ENCODE measurements at regions not wholly inside any gene's neighbourhood (a gene's known extent, or its start where the extent isn't known, plus 50 kb on each side); places are given as distances from the start of the nearest gene placed in this dataset.

DNA sequence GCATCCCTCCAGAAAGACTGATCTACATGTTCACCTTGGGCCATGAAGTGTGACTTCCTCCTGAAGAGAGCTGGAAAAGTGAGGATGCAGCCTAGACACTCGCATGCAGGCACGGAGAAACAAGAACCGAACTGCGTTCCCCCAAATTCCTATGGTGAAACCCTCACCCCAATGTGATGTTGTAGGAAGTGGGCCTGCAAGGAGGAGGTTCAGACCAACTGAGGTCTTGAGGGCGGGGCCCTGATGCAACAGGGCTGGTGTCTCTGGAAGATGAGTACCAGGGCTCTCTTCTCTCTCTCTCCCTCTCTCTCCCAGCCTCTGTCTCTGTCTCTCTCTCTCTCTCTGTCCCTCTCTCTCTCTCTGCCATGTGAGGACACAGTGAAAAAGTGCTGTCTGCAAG is 501.1 kb downstream of the BRD1 start:
- Mint-ChIP-seq H3K36me3 (ENCODE audit: insufficient read depth) (no peaks in the 10 kb centered on the region), H3K4me1 (ENCODE audit: low read depth) (no peaks in the 10 kb centered on the region), H3K9me3 (peaks cover 8% of the 10 kb centered on the region), H3K27me3 (ENCODE audit: low read depth) (peaks cover 33% of the 10 kb centered on the region), H3K4me3 (no peak overlapping the region)
- ATAC-seq (no peak), DNase-seq (no peak)

GRCh38 chr22:49325531-49326395 is 501.9 kb downstream of the BRD1 start:
- peaks cover 8% of the 10 kb centered on the region for H3K9me3 Mint-ChIP-seq
- no peak overlapping the region for H3K4me3 Mint-ChIP-seq
- ATAC-seq, result no peak
- DNase-seq, result no peak
- H3K27me3 Mint-ChIP-seq (ENCODE audit: low read depth), result peaks cover 36% of the 10 kb centered on the region
- no peaks in the 10 kb centered on the region for H3K36me3 Mint-ChIP-seq (ENCODE audit: insufficient read depth)
- H3K4me1 Mint-ChIP-seq (ENCODE audit: low read depth), result no peaks in the 10 kb centered on the region

- H3K27me3 Mint-ChIP-seq (ENCODE audit: low read depth), result peaks cover 36% of the 10 kb centered on the region
- no peaks in the 10 kb centered on the region for H3K4me1 Mint-ChIP-seq (ENCODE audit: low read depth)
- H3K4me3 Mint-ChIP-seq, result no peak overlapping the region
- no peaks in the 10 kb centered on the region for H3K36me3 Mint-ChIP-seq (ENCODE audit: insufficient read depth)
- DNase-seq, result no peak
- ATAC-seq, result no peak
- peaks cover 8% of the 10 kb centered on the region for H3K9me3 Mint-ChIP-seq
Observed at GRCh38 chr22:49324527-49325491, 502.9 kb downstream of the BRD1 start.

DNA sequence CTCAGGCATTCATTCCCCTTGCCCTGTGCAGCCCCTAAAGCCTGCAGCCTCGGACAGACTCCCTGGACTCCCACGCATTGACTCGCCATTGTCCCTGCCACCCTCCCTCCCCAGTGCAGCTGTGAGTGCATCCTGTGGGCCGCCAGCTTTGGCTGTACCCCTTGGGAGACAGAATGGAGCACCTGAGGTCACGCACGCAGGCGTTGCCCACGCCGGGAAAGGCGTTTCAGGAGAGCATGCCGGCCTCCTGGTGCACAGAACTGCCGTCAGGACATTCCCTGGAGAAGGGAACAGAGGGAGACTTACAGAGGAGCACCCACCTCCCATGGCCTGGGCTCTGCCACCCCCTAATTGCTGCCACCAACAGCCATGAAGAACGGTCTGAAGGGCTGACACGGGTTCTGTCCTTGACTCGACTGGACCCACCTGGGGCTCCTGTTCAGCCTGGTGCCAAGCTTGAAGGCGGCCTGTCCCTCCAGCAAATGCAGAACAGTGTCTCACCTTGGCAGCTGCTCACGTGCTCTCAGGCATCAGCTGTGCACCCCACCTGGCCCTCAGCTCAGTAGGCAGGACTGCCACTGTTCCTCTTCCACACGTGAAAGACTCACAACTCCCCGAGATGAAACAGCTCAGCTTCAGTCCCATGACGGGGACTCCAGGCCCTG is 503.8 kb downstream of the BRD1 start:
- Mint-ChIP-seq H3K36me3 (ENCODE audit: insufficient read depth) (no peaks in the 10 kb centered on the region), H3K4me3 (no peak overlapping the region), H3K9me3 (peaks cover 8% of the 10 kb centered on the region), H3K4me1 (ENCODE audit: low read depth) (no peaks in the 10 kb centered on the region), H3K27me3 (ENCODE audit: low read depth) (peaks cover 38% of the 10 kb centered on the region)
- no peak for DNase-seq
- ATAC-seq, result no peak

DNA sequence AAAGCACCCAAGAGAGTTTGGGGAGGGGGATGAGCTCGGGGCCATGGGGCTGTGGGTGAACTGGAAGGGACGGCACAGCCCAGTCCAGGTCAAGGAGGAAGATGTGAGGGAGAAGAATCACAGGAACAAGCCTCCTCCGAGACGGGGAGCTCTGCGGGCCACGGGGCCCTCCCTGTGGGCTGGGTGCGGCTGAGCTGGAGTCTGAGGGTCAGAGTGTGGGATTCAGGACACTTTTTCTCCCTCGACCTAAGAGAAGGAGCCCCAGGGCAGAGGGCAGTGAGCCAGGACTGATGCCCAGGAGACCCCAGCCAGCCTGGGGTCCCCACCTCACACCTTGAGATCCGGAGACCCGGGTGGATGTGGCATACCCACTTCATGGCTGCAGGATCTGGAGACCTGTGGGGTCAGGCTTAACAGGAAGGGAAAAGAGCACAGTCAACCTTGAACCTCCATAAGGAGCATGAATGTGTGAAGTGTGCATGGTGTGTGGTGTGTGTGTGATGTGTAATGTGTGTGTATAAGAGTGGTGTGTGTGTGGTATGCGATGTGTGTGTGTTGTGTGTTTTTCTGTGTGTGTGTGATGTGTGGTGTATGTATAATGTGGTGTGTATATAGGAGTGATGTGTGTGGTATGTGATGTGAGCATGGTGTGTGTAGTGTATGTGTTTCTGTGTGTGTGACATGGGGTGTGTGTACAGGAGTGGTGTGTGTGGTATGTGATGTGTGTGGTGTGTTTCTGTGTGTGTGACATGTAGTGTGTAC is 504.6 kb downstream of the BRD1 start:
- H3K27me3 Mint-ChIP-seq (ENCODE audit: low read depth), result peaks cover 43% of the 10 kb centered on the region
- H3K4me3 Mint-ChIP-seq, result no peak overlapping the region
- DNase-seq, result no peak
- no peaks in the 10 kb centered on the region for H3K4me1 Mint-ChIP-seq (ENCODE audit: low read depth)
- ATAC-seq, result no peak
- peaks cover 8% of the 10 kb centered on the region for H3K9me3 Mint-ChIP-seq
- H3K36me3 Mint-ChIP-seq (ENCODE audit: insufficient read depth), result no peaks in the 10 kb centered on the region

DNA sequence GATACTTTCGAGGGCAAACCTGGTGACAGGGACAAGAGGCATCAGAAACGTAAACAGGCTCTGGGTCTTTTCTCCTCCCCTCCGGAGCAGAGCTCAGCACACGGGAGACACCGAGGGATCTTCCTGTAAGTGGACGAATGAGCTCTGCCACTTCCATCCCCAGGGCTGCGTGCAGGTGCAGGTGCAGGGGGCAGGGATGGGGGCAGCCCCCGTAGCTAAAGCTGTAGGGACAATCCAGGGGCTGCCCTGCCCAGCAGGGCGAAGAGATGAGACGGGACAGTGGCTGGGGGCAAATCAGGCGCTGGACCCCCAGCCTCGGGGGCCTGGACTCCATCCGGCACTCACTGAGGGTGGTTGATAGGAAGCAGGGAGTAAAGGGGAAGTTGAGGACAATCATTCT is 505.4 kb downstream of the BRD1 start:
- peaks cover 8% of the 10 kb centered on the region for H3K9me3 Mint-ChIP-seq
- H3K36me3 Mint-ChIP-seq (ENCODE audit: insufficient read depth), result no peaks in the 10 kb centered on the region
- H3K27me3 Mint-ChIP-seq (ENCODE audit: low read depth), result peaks cover 45% of the 10 kb centered on the region
- ATAC-seq (no peak), DNase-seq (no peak)
- H3K4me3 Mint-ChIP-seq, result no peak overlapping the region
- H3K4me1 Mint-ChIP-seq (ENCODE audit: low read depth), result no peaks in the 10 kb centered on the region

DNA sequence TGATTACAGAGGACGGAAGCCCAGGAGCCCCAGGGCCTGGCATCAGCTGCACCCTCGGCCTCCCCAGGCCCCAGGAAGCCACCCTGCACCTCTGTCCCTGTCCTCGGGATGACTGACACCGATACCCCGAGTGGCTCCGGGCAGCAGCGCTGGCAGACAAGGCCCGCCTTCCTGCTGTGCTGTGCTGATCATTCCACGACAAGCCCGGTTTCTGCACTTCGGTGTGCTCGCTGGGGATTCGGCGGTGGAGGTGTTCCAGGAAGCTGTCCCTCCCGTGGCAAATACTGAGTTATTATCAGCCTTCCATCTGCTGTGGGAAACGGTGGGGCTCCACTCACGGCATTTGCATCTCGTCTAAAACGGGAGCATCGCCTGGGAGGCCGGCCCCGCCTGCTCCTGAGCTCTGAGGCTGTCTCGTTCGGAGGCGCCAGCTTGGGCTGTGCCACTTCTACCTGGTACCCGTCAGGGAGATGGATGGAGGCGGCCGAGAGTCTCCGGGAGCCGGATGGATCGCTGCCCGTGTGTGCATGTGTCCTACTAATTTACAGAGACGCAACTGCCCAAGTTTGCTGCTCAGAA is 506.1 kb downstream of the BRD1 start:
- no peak overlapping the region for H3K4me3 Mint-ChIP-seq
- H3K36me3 Mint-ChIP-seq (ENCODE audit: insufficient read depth), result no peaks in the 10 kb centered on the region
- H3K9me3 Mint-ChIP-seq, result peaks cover 2% of the 10 kb centered on the region
- peaks cover 43% of the 10 kb centered on the region for H3K27me3 Mint-ChIP-seq (ENCODE audit: low read depth)
- no peak for DNase-seq
- ATAC-seq, result no peak
- H3K4me1 Mint-ChIP-seq (ENCODE audit: low read depth), result no peaks in the 10 kb centered on the region

GRCh38 chr22:49320714-49321476 is 506.8 kb downstream of the BRD1 start:
- Mint-ChIP-seq H3K36me3 (ENCODE audit: insufficient read depth) (no peaks in the 10 kb centered on the region), H3K9me3 (no peaks in the 10 kb centered on the region), H3K4me3 (no peak overlapping the region), H3K27me3 (ENCODE audit: low read depth) (peaks cover 43% of the 10 kb centered on the region), H3K4me1 (ENCODE audit: low read depth) (no peaks in the 10 kb centered on the region)
- ATAC-seq, result no peak
- DNase-seq, result no peak

- Mint-ChIP-seq H3K27me3 (ENCODE audit: low read depth) (peaks cover 30% of the 10 kb centered on the region), H3K4me1 (ENCODE audit: low read depth) (no peaks in the 10 kb centered on the region), H3K4me3 (no peak overlapping the region), H3K9me3 (no peaks in the 10 kb centered on the region), H3K36me3 (ENCODE audit: insufficient read depth) (no peaks in the 10 kb centered on the region)
- DNase-seq (no peak), ATAC-seq (no peak)
Observed at GRCh38 chr22:49317369-49317768, 510.3 kb downstream of the BRD1 start.

DNA sequence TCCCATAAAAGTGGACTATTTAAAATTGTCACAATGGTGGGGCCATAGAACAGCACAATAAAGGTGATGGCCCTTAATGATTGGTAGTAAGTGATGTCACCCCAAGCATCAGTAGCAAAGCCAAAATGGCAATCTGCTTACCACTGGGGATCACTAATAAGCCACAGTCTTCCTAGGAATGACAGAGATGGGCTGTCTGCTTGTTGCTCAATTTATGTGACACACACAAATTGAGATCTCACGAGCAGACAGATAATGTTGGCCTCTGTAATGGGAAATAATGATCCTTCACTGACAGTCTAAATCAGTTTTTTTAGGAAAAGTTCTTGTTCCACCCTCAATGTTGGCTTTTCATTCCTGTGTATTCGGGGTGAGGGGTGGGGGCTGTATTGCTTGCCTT is 515.1 kb downstream of the BRD1 start:
- no peak for DNase-seq
- Mint-ChIP-seq H3K36me3 (ENCODE audit: insufficient read depth) (no peaks in the 10 kb centered on the region), H3K27me3 (ENCODE audit: low read depth) (peaks cover 20% of the 10 kb centered on the region), H3K4me3 (no peak overlapping the region), H3K9me3 (no peaks in the 10 kb centered on the region), H3K4me1 (ENCODE audit: low read depth) (no peaks in the 10 kb centered on the region)
- no peak for ATAC-seq

GRCh38 chr22:49310354-49310753 is 517.3 kb downstream of the BRD1 start:
- no peak for ATAC-seq
- H3K4me3 Mint-ChIP-seq, result no peak overlapping the region
- H3K4me1 Mint-ChIP-seq (ENCODE audit: low read depth), result no peaks in the 10 kb centered on the region
- peaks cover 29% of the 10 kb centered on the region for H3K27me3 Mint-ChIP-seq (ENCODE audit: low read depth)
- H3K9me3 Mint-ChIP-seq, result no peaks in the 10 kb centered on the region
- DNase-seq, result no peak
- no peaks in the 10 kb centered on the region for H3K36me3 Mint-ChIP-seq (ENCODE audit: insufficient read depth)

DNA sequence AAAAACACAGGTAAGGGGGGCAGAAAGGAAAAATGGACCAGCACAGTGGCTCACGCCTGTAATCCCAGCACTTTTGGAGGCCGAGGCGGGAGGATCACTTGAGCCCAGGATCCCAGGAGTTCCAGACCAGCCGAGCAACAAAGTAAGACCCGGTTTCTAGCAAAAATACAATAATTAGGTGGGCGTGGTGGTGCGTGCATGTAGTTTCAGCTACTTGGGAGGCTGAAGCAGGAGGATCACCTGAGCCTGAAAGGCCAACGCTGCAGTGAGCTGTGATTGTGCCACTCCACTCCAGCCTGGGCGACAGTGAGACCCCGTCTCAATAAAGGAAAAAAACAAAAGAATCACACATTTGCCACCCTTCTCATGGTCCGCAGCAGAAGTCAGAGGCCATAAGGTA is 519.4 kb downstream of the BRD1 start:
- Mint-ChIP-seq H3K27me3 (ENCODE audit: low read depth) (peaks cover 33% of the 10 kb centered on the region), H3K9me3 (no peaks in the 10 kb centered on the region), H3K4me1 (ENCODE audit: low read depth) (no peaks in the 10 kb centered on the region), H3K36me3 (ENCODE audit: insufficient read depth) (no peaks in the 10 kb centered on the region), H3K4me3 (no peak overlapping the region)
- DNase-seq (no peak), ATAC-seq (no peak)

GRCh38 chr22:49307870-49308269 is 519.8 kb downstream of the BRD1 start:
- Mint-ChIP-seq H3K36me3 (ENCODE audit: insufficient read depth) (no peaks in the 10 kb centered on the region), H3K4me1 (ENCODE audit: low read depth) (no peaks in the 10 kb centered on the region), H3K4me3 (no peak overlapping the region), H3K27me3 (ENCODE audit: low read depth) (peaks cover 35% of the 10 kb centered on the region), H3K9me3 (no peaks in the 10 kb centered on the region)
- DNase-seq (no peak), ATAC-seq (no peak)
